Gastroesophageal sphincter (tissue), 4 donors: ENCODE measurements at regions not wholly inside any gene's neighbourhood (a gene's known extent, or its start where the extent isn't known, plus 50 kb on each side); places are given as distances from the start of the nearest gene placed in this dataset.

ENCODE experiments used
- ATAC-seq: fragments of 150-250 bp; one replicate; pipeline ENCODE4 v1.9.1; 2016; ENCODE audit warnings: mild to moderate bottlenecking, moderate library complexity
- H3K27ac ChIP-seq, 4 donors: fragments of 200-600 bp; sonication (generic) in 3 of 4; 1 replicate in 3 of 4; 2 replicates in 1 of 4; pipeline ENCODE4 v1.5.1; 2016 to 2019
- H3K27me3 ChIP-seq: fragments of 200-600 bp; sonication (generic); one replicate; pipeline ENCODE4 v1.5.1; 2019
- H3K36me3 ChIP-seq, 2 donors: fragments of 200-600 bp; sonication (generic); one replicate each; pipeline ENCODE4 v1.5.1; 2019; ENCODE audit warnings: control low read depth in 1 of 2
- H3K4me1 ChIP-seq, 3 donors: fragments of 200-600 bp; sonication (generic); 1 replicate in 2 of 3; 2 replicates in 1 of 3; pipeline ENCODE4 v1.5.1; 2016 to 2019; ENCODE audit warnings: control low read depth in 2 of 3
- H3K4me3 ChIP-seq, 2 donors: fragments of 200-600 bp; sonication (generic); one replicate each; pipeline ENCODE4 v1.5.1; 2019; ENCODE audit warnings: mild to moderate bottlenecking in 1 of 2, moderate library complexity in 1 of 2
- H3K9me3 ChIP-seq, 3 donors: fragments of 200-600 bp; sonication (generic); one replicate each; pipeline ENCODE4 v1.5.1; 2017 to 2019; ENCODE audit warnings: control low read depth in 2 of 3
- EP300 ChIP-seq: sonication (generic); formaldehyde crosslinking; IDR thresholded peaks from one replicate; pipeline ENCODE4 v1.6.1; 2017; ENCODE audit warnings: antibody characterized with exemption, mild to moderate bottlenecking
- POLR2A ChIP-seq, 2 donors: fragments of 450-650 bp; IDR thresholded peaks; one replicate each; pipeline ENCODE4 v1.6.1; 2017; ENCODE audit warnings: antibody characterized with exemption in 2 of 2, mild to moderate bottlenecking in 2 of 2, moderate library complexity in 1 of 2
- POLR2AphosphoS5 ChIP-seq: sonication (generic); formaldehyde crosslinking; IDR thresholded peaks from one replicate; pipeline ENCODE4 v1.6.1; 2017; ENCODE audit warnings: antibody characterized with exemption
- WGBS, 2 donors: methylation state at CpG; one replicate each; pipeline ENCODE4 v1.1.5; 2018; ENCODE audit warnings: low coverage in 1 of 2; 5-methylcytosine and 5-hydroxymethylcytosine counted together
- TF ChIP-seq, protein P1 (sequence below), 4 experiments: fragments of 200-600 bp in 2 of 4; fragments of 450-650 bp in 2 of 4; sonication (generic) in 1 of 4; IDR thresholded peaks; one replicate each; pipeline ENCODE4 v1.5.1; 2017 to 2019; ENCODE audit warnings: antibody characterized with exemption in 4 of 4, mild to moderate bottlenecking in 2 of 4, moderate library complexity in 2 of 4

DNA sequence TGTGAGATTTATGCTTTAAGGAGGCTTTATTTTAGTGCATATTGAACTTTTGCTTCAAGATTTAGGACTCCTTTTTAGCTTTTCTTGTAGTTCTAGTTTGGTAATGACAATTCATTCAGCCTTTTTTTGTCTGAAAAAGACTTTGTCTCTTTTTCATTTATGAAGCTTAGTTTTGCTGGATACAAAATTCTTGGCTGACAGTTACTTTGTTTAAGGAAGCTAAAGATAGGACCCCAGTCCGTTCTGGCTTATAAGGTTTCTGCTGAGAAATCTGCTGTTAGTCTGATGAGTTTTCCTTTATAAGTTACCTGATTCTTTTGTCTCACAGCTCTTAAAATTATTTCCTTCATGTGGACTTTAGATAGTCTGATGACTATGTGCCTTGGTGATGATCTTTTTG is 142.8 kb upstream of the B3GAT2 start:
- no peaks in the 10 kb centered on the region for H3K27me3 ChIP-seq
- H3K4me1 ChIP-seq = no peaks in the 10 kb centered on the region
- H3K4me3 ChIP-seq = no peak overlapping the region
- no peaks in the 10 kb centered on the region for H3K36me3 ChIP-seq
- peaks cover 0 to 22% (median 0%) of the 10 kb centered on the region in 3 donors for H3K9me3 ChIP-seq
- TF ChIP-seq EP300 = no peak
- TF ChIP-seq POLR2AphosphoS5 = no peak
- H3K27ac ChIP-seq = no peak overlapping the region
- no peak for ATAC-seq
- WGBS, 2 donors = 69 to 91% methylated on average over 1 of the region's 1 CpG

DNA sequence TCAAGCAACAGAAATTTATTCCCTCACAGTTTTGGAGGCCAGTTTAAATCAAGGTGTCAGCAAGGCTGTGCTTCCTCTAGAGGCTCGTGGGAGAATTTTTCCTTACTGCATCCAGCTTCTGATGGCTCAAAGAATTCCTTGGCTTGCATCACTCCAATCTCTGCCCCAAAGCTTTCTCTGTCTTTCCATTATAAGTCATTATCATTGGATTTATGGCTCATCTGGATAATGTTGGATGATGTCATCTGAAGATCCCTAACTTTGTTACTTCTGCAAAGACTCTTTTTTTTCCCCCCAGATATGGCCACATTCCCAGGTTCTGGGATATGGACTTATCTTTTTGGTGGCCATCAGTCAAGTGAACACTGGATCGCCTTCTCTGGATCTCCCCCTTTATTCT is 146.3 kb upstream of the B3GAT2 start:
- ATAC-seq = no peak
- peaks cover 0 to 19% (median 2%) of the 10 kb centered on the region in 3 donors for H3K4me1 ChIP-seq
- H3K27me3 ChIP-seq = no peaks in the 10 kb centered on the region
- H3K4me3 ChIP-seq = no peak overlapping the region
- H3K27ac ChIP-seq = no peak overlapping the region
- TF ChIP-seq EP300 (no peak), POLR2A (IDR thresholded peaks at IDR 0.05) (no peak), POLR2AphosphoS5 (no peak)
- TF ChIP-seq, protein P1, sequence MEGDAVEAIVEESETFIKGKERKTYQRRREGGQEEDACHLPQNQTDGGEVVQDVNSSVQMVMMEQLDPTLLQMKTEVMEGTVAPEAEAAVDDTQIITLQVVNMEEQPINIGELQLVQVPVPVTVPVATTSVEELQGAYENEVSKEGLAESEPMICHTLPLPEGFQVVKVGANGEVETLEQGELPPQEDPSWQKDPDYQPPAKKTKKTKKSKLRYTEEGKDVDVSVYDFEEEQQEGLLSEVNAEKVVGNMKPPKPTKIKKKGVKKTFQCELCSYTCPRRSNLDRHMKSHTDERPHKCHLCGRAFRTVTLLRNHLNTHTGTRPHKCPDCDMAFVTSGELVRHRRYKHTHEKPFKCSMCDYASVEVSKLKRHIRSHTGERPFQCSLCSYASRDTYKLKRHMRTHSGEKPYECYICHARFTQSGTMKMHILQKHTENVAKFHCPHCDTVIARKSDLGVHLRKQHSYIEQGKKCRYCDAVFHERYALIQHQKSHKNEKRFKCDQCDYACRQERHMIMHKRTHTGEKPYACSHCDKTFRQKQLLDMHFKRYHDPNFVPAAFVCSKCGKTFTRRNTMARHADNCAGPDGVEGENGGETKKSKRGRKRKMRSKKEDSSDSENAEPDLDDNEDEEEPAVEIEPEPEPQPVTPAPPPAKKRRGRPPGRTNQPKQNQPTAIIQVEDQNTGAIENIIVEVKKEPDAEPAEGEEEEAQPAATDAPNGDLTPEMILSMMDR (IDR thresholded peaks at IDR 0.05) = no peak
- H3K36me3 ChIP-seq = no peaks in the 10 kb centered on the region
- peaks cover 0 to 22% (median 0%) of the 10 kb centered on the region in 3 donors for H3K9me3 ChIP-seq
- 56% methylated on average over 2 of the region's 2 CpGs; no CpG with 5 or more reads in 1 of the 2 donors for WGBS, 2 donors

DNA sequence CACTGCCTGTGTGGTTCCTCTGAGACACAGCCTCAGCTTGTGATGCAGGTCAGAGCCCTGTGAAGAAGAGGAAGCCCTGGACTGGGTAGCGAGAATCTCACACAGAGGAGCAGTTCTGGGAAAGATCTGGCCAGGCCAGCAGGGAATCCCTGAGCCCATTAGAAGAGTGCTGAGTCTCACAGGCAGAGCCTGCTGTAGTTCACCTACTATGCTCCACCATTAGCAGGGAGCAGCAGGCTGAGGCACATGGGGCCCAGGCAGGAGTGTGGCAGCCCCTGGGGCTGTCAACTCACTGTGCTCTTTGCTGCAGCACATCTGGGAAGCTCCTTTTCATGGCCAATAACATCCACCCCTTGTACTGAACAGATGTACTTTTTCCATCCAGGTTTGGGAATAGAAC is 146.8 kb upstream of the B3GAT2 start:
- Histone ChIP-seq H3K27ac (no peak overlapping the region), H3K9me3 (peaks cover 0 to 22% (median 0%) of the 10 kb centered on the region in 3 donors), H3K36me3 (no peaks in the 10 kb centered on the region), H3K4me3 (no peak overlapping the region), H3K4me1 (peaks cover 2 to 24% (median 3%) of the 10 kb centered on the region in 3 donors), H3K27me3 (no peaks in the 10 kb centered on the region)
- TF ChIP-seq, protein P1 (IDR thresholded peaks at IDR 0.05) = no peak
- TF ChIP-seq POLR2A (IDR thresholded peaks at IDR 0.05) = no peak
- no peak for TF ChIP-seq POLR2AphosphoS5
- no peak for TF ChIP-seq EP300
- no peak for ATAC-seq
- no CpG with 5 or more reads among the region's 1 CpG for WGBS, 2 donors

DNA sequence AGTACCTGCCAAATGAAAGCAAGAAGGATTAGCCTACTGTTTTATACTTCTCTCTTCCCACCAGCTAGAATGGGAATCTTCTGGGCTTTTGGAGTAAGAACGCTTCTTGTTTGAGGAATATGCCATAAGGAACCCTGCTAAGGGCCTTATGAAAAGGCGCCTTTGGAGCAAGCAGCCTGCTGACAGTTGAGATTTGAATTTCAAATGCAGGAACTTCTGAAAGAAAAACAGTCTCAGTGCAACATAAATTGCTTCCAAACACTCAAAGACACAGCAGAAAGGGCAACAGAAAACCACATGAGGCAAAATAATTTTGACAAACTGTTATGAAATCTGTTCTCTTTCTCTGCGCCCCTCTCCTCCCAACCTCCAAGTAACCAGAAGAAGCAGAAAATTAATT is 149.4 kb upstream of the B3GAT2 start:
- WGBS, 2 donors = 85 to 86% methylated on average over 3 of the region's 3 CpGs
- ATAC-seq = no peak
- Histone ChIP-seq H3K4me3 (no peak overlapping the region), H3K9me3 (no peaks in the 10 kb centered on the region), H3K36me3 (no peaks in the 10 kb centered on the region), H3K4me1 (peaks cover 2 to 27% (median 5%) of the 10 kb centered on the region in 3 donors), H3K27me3 (no peaks in the 10 kb centered on the region), H3K27ac (no peak overlapping the region)
- TF ChIP-seq, protein P1 (IDR thresholded peaks at IDR 0.05) = no peak
- no peak for TF ChIP-seq POLR2AphosphoS5
- no peak for TF ChIP-seq EP300
- TF ChIP-seq POLR2A (IDR thresholded peaks at IDR 0.05) = no peak

DNA sequence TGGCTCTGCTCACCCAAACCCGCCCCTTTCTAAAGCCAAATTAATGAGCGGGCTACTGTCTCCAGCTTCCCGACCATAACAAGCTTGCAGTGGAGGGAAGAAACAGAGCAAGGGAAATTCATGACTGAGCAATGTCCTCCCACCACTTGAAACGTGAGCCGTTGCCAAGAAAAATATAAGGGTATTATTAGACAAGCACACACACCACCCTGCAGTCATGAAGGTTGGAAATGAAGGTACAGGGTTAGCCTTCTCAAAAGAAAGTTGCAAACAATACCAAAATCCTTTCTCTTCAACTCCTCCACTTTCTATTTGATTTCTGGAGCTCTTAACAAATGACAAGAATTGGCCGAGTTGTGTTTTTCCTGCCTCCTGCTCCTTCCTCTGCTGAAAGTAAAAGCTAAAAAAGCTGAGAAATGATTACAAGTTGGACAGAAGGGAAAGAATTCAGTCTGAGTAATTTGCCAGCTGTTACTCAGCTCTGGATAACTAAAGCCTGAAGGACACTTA is 151.1 kb upstream of the B3GAT2 start:
- Histone ChIP-seq H3K36me3 (no peaks in the 10 kb centered on the region), H3K27ac (peak overlapping the region; percentile 46 to 61 (median 52)), H3K4me3 (peak overlapping the region; percentile 14 to 31), H3K4me1 (peaks cover 2 to 27% (median 5%) of the 10 kb centered on the region in 3 donors), H3K9me3 (no peaks in the 10 kb centered on the region), H3K27me3 (no peaks in the 10 kb centered on the region)
- peak; percentile 41 for ATAC-seq
- WGBS, 2 donors = 11 to 17% methylated on average over 6 of the region's 6 CpGs
- TF ChIP-seq EP300 = no peak
- no peak for TF ChIP-seq POLR2A (IDR thresholded peaks at IDR 0.05)
- no peak for TF ChIP-seq POLR2AphosphoS5
- TF ChIP-seq, protein P1 (IDR thresholded peaks at IDR 0.05) = no peak
